ENCODE measurements at regions not wholly inside any gene's neighbourhood (a gene's known extent, or its start where the extent isn't known, plus 50 kb on each side); places are given as distances from the start of the nearest gene placed in this dataset.

GRCh38 chr3:64387688-64388087, 162.4 kb upstream of the PRICKLE2 start:
- TF ChIP-seq ZBTB7A (IDR thresholded peaks at IDR 0.05; ENCODE audit: low read depth) (no peak), TCF12 (IDR thresholded peaks at IDR 0.05; ENCODE audit: low read depth) (no peak), CREB1 (IDR thresholded peaks at IDR 0.05; ENCODE audit: low read depth) (no peak), MAX (IDR thresholded peaks at IDR 0.05) (no peak), USF1 (IDR thresholded peaks at IDR 0.05) (no peak), CEBPB (IDR thresholded peaks at IDR 0.05) (no peak), EP300 (IDR thresholded peaks at IDR 0.05; ENCODE audit: borderline replicate concordance) (no peak), RAD21 (IDR thresholded peaks at IDR 0.05; ENCODE audit: low read depth) (no peak), YY1 (IDR thresholded peaks at IDR 0.05; ENCODE audit: low read depth) (no peak)

All from Ishikawa (cell line).